ENCODE measurements at regions not wholly inside any gene's neighbourhood (a gene's known extent, or its start where the extent isn't known, plus 50 kb on each side); places are given as distances from the start of the nearest gene placed in this dataset.

DNA sequence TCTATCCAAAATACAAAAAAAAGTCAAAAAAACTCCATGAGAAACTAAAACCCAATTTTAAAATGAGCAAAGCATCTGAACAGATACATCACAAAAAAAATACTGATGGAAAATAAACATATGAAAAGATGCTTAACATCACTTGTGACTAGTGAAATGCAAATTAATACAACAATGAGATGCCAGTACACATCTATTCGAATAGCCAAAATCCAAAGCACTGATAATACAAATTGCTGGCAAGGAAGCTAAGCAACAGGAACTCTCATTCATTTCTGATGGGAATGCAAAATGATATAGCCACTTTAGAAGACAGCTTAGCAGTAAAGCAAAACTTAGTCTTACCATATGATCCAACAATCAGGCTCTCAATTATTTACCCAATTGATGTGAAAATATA is 190.2 kb upstream of the FN1 start:
- no peaks in the 10 kb centered on the region for H3K36me3 Mint-ChIP-seq (ENCODE audit: unreplicated experiment)
- peaks cover 10% of the 10 kb centered on the region for H3K9me3 Mint-ChIP-seq (ENCODE audit: unreplicated experiment)
- peak overlapping the region; percentile 84 for H3K27ac Mint-ChIP-seq (ENCODE audit: unreplicated experiment)
- H3K4me3 Mint-ChIP-seq (ENCODE audit: unreplicated experiment), result no peak overlapping the region
- TF ChIP-seq, protein P1, sequence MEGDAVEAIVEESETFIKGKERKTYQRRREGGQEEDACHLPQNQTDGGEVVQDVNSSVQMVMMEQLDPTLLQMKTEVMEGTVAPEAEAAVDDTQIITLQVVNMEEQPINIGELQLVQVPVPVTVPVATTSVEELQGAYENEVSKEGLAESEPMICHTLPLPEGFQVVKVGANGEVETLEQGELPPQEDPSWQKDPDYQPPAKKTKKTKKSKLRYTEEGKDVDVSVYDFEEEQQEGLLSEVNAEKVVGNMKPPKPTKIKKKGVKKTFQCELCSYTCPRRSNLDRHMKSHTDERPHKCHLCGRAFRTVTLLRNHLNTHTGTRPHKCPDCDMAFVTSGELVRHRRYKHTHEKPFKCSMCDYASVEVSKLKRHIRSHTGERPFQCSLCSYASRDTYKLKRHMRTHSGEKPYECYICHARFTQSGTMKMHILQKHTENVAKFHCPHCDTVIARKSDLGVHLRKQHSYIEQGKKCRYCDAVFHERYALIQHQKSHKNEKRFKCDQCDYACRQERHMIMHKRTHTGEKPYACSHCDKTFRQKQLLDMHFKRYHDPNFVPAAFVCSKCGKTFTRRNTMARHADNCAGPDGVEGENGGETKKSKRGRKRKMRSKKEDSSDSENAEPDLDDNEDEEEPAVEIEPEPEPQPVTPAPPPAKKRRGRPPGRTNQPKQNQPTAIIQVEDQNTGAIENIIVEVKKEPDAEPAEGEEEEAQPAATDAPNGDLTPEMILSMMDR (IDR thresholded peaks at IDR 0.05), result no peak
- no peaks in the 10 kb centered on the region for H3K27me3 Mint-ChIP-seq (ENCODE audit: unreplicated experiment)
- no peak for DNase-seq (ENCODE audit: extremely low spot score, unreplicated experiment)
- peaks cover 61% of the 10 kb centered on the region for H3K4me1 Mint-ChIP-seq (ENCODE audit: unreplicated experiment)

DNA sequence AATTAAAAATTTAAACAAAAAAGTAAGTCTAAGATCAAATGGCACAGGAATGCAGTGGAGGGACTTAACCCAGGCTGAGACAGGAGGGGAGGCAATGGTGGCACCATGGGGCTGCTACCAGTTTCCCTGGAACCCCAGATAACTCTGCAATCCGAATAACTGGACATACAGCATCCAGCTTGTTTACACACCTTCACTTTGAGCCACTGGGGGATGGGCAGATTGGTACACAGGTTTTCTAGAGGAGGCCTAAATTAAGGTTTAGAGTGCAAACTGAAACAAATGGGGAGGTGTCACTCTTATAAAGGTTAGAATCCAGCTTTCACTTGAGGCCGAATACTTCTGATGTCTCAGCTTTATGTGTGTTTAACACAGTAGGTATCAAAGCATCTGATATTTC is 189.3 kb upstream of the FN1 start:
- Mint-ChIP-seq H3K36me3 (ENCODE audit: unreplicated experiment) (no peaks in the 10 kb centered on the region), H3K4me3 (ENCODE audit: unreplicated experiment) (no peak overlapping the region), H3K27me3 (ENCODE audit: unreplicated experiment) (no peaks in the 10 kb centered on the region), H3K4me1 (ENCODE audit: unreplicated experiment) (peaks cover 67% of the 10 kb centered on the region), H3K27ac (ENCODE audit: unreplicated experiment) (peak overlapping the region; percentile 44), H3K9me3 (ENCODE audit: unreplicated experiment) (peaks cover 1% of the 10 kb centered on the region)
- no peak for DNase-seq (ENCODE audit: extremely low spot score, unreplicated experiment)
- TF ChIP-seq, protein P1 (IDR thresholded peaks at IDR 0.05), result no peak

DNA sequence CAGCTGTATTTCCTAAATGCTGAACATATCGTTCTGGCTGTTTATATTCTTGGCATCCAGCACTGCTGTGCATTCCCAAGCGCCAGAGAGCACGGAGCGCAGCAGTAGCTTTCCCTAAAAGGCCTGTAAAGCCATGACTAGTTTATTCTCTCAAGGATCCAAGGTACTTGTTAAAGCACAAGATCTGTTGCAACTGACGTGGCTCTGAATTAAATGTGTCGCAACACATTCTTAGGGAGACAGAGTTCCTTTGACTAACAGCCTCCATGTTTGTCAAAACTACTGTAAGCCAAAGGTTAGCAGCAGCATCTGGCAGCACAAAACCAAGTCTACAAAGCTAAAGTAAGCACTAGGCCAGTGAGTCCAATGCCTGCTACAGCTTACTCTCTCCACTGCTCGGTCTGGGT is 188.6 kb upstream of the FN1 start:
- DNase-seq (ENCODE audit: extremely low spot score, unreplicated experiment), result no peak
- H3K4me3 Mint-ChIP-seq (ENCODE audit: unreplicated experiment), result no peak overlapping the region
- H3K36me3 Mint-ChIP-seq (ENCODE audit: unreplicated experiment), result no peaks in the 10 kb centered on the region
- H3K27me3 Mint-ChIP-seq (ENCODE audit: unreplicated experiment), result no peaks in the 10 kb centered on the region
- H3K4me1 Mint-ChIP-seq (ENCODE audit: unreplicated experiment), result peaks cover 74% of the 10 kb centered on the region
- TF ChIP-seq, protein P1 (IDR thresholded peaks at IDR 0.05), result no peak
- no peaks in the 10 kb centered on the region for H3K9me3 Mint-ChIP-seq (ENCODE audit: unreplicated experiment)
- H3K27ac Mint-ChIP-seq (ENCODE audit: unreplicated experiment), result peak overlapping the region; percentile 78

DNA sequence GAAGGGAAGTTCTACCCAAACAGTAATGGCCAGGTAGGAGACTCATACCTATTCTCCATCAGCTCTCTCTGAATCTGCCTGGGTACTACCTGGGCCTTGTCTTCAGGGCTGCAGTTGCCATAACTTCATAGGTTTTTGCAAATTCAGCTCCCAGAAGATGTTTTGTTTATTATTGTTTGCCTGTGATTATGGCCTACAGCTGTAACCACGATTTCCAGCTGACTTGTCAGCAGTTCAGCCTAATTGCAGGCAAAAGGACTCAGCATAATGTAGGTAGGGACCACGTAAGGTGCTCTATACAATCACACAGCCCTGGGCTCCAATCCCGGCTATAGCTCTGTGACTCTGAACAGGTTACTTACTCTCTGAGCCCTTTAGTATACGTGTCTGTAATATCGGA is 187.0 kb upstream of the FN1 start:
- H3K4me3 Mint-ChIP-seq (ENCODE audit: unreplicated experiment), result no peak overlapping the region
- H3K27ac Mint-ChIP-seq (ENCODE audit: unreplicated experiment), result peak overlapping the region; percentile 20
- TF ChIP-seq, protein P1 (IDR thresholded peaks at IDR 0.05), result no peak
- H3K4me1 Mint-ChIP-seq (ENCODE audit: unreplicated experiment), result peaks cover 78% of the 10 kb centered on the region
- H3K36me3 Mint-ChIP-seq (ENCODE audit: unreplicated experiment), result no peaks in the 10 kb centered on the region
- no peaks in the 10 kb centered on the region for H3K27me3 Mint-ChIP-seq (ENCODE audit: unreplicated experiment)
- DNase-seq (ENCODE audit: extremely low spot score, unreplicated experiment), result no peak
- H3K9me3 Mint-ChIP-seq (ENCODE audit: unreplicated experiment), result no peaks in the 10 kb centered on the region

DNA sequence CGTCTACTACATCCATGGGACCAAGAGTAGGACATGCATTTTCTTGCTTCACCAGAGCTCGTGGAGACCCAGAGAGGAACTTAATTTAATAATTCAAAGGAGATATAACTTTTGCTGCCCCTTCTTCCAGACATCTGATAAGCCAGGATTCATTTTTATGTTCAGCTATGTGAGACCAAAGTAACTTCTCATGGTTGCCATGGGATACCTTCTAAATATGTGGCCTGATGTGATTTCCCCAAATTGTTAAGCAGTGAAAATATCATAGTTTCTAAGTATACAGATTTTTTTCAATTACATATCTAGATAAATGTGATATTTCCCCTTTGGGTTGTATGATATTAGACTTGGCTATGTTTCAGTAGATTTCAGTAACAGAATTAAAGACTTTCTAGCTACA is 185.5 kb upstream of the FN1 start:
- no peak for DNase-seq (ENCODE audit: extremely low spot score, unreplicated experiment)
- H3K4me1 Mint-ChIP-seq (ENCODE audit: unreplicated experiment), result peaks cover 68% of the 10 kb centered on the region

More for the DNA sequence above, 185.5 kb upstream of the FN1 start:
- Mint-ChIP-seq H3K27ac (ENCODE audit: unreplicated experiment) (no peak overlapping the region), H3K27me3 (ENCODE audit: unreplicated experiment) (no peaks in the 10 kb centered on the region), H3K4me3 (ENCODE audit: unreplicated experiment) (no peak overlapping the region), H3K9me3 (ENCODE audit: unreplicated experiment) (peaks cover 4% of the 10 kb centered on the region), H3K36me3 (ENCODE audit: unreplicated experiment) (no peaks in the 10 kb centered on the region)
- TF ChIP-seq, protein P1 (IDR thresholded peaks at IDR 0.05), result no peak
